ENCODE measurements at regions not wholly inside any gene's neighbourhood (a gene's known extent, or its start where the extent isn't known, plus 50 kb on each side); places are given as distances from the start of the nearest gene placed in this dataset.
"Not testable (repeated sequence)": the region's sequence is repeated elsewhere in the genome, so short reads cannot be mapped to it uniquely, and the experiment has no call there.

DNA sequence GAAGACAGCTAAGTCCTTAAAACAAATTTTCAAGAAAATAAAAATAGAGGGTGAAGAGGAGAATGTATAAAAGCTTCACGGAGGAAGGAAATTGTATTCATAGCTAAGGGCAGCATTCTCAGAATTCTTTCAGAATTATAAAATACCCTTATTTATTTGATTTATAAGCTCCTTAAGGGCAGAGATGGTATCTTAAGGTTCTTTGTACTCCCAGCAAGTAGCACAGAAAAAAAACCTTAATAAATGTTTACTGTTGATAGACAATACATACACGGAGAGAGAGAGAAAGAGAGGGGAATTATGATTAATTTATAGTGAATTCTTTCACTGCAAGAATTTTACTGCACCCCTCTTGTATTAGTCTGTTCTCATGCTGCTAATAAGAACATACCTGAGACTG, 375.6 kb upstream of the CCDC54 start:
- DNase-seq (ENCODE audit: low read depth), result no peak

DNA sequence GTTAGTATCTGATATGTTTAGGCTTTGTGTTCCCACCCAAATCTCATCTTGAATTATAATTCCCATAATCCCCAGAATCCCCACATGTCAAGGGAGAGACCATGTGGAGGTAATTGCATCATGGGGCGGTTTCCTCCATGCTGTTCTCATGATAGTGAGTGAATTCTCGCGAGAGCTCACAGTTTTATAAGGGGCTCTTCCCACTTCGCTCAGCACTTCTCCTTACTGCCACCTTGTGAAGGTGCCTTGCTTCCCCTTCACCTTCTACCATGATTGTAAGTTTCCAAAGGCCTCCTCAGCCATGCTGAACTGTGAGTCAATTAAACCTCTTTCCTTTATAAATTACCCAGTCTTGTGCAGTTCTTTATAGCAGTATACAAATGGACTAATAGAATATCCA, 371.9 kb upstream of the CCDC54 start:
- not testable (repeated sequence) for DNase-seq (ENCODE audit: low read depth); H3K4me3 ChIP-seq (ENCODE audit: low read depth, low read length)

More for the DNA sequence above, 375.6 kb upstream of the CCDC54 start:
- TF ChIP-seq, protein P1, sequence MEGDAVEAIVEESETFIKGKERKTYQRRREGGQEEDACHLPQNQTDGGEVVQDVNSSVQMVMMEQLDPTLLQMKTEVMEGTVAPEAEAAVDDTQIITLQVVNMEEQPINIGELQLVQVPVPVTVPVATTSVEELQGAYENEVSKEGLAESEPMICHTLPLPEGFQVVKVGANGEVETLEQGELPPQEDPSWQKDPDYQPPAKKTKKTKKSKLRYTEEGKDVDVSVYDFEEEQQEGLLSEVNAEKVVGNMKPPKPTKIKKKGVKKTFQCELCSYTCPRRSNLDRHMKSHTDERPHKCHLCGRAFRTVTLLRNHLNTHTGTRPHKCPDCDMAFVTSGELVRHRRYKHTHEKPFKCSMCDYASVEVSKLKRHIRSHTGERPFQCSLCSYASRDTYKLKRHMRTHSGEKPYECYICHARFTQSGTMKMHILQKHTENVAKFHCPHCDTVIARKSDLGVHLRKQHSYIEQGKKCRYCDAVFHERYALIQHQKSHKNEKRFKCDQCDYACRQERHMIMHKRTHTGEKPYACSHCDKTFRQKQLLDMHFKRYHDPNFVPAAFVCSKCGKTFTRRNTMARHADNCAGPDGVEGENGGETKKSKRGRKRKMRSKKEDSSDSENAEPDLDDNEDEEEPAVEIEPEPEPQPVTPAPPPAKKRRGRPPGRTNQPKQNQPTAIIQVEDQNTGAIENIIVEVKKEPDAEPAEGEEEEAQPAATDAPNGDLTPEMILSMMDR (IDR thresholded peaks at IDR 0.05; ENCODE audit: insufficient read depth, low read depth, low read length), result no peak
- no peak overlapping the region for H3K4me3 ChIP-seq (ENCODE audit: low read depth, low read length)

DNA sequence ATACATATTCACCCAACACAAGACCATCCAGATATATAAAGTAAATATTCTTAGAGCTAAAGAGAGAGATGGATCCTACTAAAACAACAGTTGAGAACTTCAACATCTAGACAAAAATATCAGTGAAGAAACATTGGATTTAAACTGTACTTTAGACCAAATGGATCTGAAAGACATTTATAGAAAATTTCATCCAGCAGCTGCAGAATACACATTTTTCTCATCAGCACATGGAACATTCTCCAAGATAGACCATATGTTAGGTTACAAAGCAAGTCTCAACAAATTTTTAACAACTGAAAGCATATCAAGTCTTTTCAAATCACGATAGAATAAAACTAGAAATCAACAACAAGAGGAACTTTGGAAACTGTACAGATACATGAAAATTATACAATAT, 369.0 kb upstream of the CCDC54 start:
- no peak for DNase-seq (ENCODE audit: low read depth)
- no peak overlapping the region for H3K4me3 ChIP-seq (ENCODE audit: low read depth, low read length)
- TF ChIP-seq, protein P1 (IDR thresholded peaks at IDR 0.05; ENCODE audit: insufficient read depth, low read depth, low read length), result no peak

DNA sequence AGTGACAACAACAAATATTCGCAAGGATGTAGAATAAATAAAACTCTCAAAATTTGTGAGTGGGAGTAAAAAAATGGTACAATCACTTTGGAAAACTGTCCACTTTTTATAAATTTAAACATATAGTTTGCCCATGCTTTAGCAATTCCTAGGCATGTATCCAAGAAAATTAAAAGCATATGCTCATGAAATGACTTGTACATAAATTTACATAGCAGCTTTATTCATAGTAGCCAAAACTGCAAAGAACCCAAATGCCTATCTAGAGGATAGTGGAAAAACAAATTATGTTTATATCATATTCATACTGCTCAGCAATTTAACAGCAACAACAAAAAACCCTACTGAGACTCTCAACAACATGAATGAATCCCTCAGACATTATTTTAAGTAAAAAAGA, 363.6 kb upstream of the CCDC54 start:
- no peak overlapping the region for H3K4me3 ChIP-seq (ENCODE audit: low read depth, low read length)
- TF ChIP-seq, protein P1 (IDR thresholded peaks at IDR 0.05; ENCODE audit: insufficient read depth, low read depth, low read length), result no peak
- DNase-seq (ENCODE audit: low read depth), result no peak

DNA sequence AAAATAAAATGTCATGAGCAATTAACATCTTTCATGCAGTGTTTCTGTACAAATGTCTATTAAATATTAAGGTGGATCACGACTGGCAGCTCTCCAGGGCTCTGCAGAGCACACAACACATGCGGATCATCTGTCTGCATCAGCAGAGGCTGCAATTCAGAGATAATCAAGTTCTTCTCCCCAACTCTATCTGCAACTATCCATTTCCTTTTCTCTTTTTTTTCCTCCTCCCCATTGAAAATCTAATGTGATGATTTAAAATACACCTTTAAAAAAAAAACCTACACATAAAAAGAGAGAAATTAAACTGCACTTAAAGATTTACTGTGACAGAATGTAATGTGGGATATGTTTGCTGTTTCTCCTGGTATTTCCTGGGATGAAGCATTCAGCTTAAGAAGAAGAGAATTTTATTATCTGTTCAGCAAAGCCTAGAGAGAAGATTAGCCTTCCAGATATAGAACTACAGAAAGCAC, 352.6 kb upstream of the CCDC54 start:
- DNase-seq (ENCODE audit: low read depth), result peak; percentile 45
- H3K4me3 ChIP-seq (ENCODE audit: low read depth, low read length), result no peak overlapping the region
- TF ChIP-seq, protein P1 (IDR thresholded peaks at IDR 0.05; ENCODE audit: insufficient read depth, low read depth, low read length), result no peak

DNA sequence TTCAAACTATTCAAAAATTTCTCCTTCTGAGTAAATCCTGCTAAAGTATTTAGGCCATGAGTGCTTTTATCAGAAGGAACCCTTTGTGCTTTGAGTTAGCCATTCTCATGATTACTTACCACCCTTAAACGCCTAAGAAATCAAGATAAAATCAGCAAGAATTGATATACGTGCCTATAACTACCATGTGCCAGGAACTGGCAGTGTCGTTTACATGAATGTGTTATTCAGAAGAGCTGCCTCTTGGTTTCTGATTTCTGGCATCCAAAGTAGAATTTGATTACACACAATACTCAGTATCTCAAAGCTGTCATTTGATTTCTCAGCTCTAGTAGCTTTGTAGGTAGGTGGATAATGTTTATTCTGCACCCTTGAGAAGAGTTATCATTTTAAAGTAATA, 351.3 kb upstream of the CCDC54 start:
- no peak overlapping the region for H3K4me3 ChIP-seq (ENCODE audit: low read depth, low read length)
- DNase-seq (ENCODE audit: low read depth), result no peak
- TF ChIP-seq, protein P1 (IDR thresholded peaks at IDR 0.05; ENCODE audit: insufficient read depth, low read depth, low read length), result no peak

DNA sequence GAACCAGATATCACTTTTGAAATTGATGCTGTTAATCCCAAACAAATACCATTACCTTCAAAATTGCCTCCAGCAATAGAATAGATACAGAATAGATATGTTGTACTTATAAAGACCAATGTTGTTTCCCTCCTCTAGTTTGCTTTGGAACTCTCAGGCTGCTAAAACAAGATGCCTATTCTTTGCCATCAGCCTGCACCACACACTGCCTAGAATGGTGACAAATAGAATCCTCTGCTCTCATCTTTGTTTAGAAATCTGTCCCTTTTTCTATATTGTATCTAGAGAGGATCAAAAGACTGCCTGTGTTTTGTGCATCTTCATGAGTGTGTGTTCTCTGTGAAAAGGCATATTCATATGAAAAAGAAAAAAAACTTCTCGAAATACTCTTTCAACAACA, 349.2 kb upstream of the CCDC54 start:
- no peak overlapping the region for H3K4me3 ChIP-seq (ENCODE audit: low read depth, low read length)
- DNase-seq (ENCODE audit: low read depth), result no peak
- TF ChIP-seq, protein P1 (IDR thresholded peaks at IDR 0.05; ENCODE audit: insufficient read depth, low read depth, low read length), result no peak
